H1 (cell line): ENCODE measurements at regions not wholly inside any gene's neighbourhood (a gene's known extent, or its start where the extent isn't known, plus 50 kb on each side); places are given as distances from the start of the nearest gene placed in this dataset.

Source experiments
- HDAC6 ChIP-seq: IDR thresholded peaks from one replicate; pipeline ENCODE4 v1.7.1; 2012; ENCODE audit warnings: low read depth, mild to moderate bottlenecking, inconsistent platforms, low read length, moderate library complexity

- TF ChIP-seq HDAC6 = no peak
These were observed 91.9 kb downstream of the FEM1C start (continued) for GRCh38 chr5:115452536-115453235.
